ENCODE measurements at regions not wholly inside any gene's neighbourhood (a gene's known extent, or its start where the extent isn't known, plus 50 kb on each side); places are given as distances from the start of the nearest gene placed in this dataset.
"Not testable (repeated sequence)": the region's sequence is repeated elsewhere in the genome, so short reads cannot be mapped to it uniquely, and the experiment has no call there.

GRCh38 chr14:58755031-58755925, 117.5 kb downstream of the DACT1 start:
- DNase-seq: no peak

DNA sequence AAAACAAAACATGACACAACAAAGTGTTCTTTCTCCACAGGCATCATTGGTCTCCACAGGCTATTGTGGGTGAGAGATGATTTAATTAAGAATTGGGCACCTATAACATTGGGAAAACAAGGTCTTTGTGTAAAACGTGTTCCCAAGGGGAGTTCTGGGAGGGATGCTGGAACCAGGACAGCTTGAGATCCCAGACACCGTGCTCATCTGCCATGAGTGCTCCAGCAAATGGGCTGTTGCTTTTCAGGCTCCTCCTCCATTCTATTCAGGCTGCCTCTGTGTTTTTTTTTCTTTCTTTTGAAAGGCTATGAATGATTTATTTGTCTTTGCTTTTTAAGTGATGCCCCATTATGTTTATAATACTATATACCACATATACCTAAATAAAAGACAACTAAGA, 122.4 kb downstream of the DACT1 start:
- no peak for DNase-seq

GRCh38 chr14:58762629-58763028, 124.9 kb downstream of the DACT1 start:
- DNase-seq: no peak

DNA sequence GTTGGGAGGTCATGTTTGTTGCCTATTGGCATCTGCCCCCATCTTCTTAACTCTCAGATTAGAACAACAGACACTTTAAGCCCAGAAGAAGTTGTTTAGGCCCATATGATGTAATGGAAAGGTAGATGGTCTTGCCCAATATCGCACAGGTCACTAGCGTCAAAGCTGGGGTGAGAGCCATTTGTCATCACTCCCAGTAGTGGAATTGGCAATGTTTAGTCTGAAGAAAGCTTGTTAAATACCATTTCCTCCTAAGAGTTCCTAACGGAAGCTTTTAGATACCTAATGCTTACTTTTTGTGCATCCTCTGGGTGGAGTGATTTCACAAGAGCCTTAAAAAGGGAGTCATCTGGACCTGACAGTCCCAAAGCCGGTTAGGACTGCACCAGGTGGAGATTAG, 125.4 kb downstream of the DACT1 start:
- no peak for DNase-seq

DNA sequence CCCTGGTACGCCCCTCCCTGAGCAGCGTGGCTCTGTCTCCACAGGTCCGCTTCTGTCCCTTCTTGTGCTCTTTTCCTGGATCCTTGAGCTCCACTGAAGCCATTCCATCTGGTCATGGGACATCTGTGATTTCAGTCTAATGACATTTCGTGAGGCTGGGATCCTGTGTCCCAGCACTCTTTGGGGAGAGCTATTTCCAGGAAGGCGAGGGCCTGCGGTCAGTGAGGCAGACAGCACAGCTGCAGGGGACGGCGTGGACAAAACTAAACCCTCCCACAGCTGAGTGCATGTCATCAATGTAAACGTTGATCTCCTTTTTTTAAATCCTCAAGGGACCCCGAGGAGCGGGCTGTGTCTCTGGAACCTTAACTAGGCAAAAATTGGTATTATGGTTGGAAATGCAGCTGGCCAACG, 127.7 kb downstream of the DACT1 start:
- DNase-seq: no peak

- no peak for DNase-seq
These were observed 128.1 kb downstream of the DACT1 start for GRCh38 chr14:58765843-58766242.

DNA sequence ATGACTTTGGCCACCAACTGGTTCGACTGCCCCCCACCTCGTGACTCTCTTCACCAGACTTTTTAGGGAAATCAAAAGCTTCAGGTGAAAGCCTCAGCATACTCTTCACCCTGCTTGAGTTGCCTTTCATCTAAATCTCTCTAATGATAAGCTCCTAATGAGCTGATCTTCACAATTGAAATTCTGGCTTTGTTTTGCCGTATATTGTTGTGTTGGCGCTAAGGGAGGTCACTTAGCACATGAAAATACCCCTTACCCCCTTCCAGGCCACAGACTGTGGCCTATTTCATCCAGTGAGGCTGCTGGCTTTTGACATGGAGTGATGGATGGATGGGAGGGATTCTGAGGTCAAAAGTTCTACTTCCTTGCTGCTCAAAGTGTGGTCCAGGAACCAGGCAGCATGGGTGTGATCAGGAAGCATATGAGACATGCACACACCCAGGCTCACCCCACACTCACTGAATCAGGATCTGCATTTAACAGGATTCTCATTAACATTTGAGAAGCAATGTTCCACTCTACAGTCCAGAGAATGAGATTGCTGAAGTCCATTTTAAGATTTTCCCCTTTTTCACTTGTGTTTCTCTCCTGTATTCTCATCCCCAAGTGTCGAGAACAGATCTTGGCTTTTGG, 131.4 kb downstream of the DACT1 start:
- DNase-seq: no peak

- no peak for DNase-seq
These were observed 132.0 kb downstream of the DACT1 start for GRCh38 chr14:58769771-58770170.

- no peak for DNase-seq
These were observed 132.8 kb downstream of the DACT1 start for GRCh38 chr14:58770491-58770982.

DNA sequence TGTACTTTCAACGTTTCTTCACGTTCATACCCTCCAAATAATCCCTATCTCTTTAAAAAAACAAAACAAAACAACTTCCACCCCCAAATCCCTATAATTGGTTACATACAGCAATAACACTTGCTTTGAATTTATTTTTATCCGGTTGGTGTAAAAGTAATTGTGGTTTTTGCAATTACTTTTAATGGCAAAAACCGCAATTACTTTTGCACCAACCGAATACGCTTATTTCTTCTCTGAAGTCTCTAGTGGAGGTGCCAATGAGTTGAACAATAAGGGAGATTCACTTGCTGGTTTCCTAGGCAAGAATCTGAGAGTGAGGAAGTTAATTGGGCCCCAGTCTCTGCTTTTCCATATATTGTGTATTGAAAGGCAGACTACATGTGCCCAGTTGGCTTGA, 133.3 kb downstream of the DACT1 start:
- DNase-seq: no peak

GRCh38 chr14:58772116-58772515, 134.4 kb downstream of the DACT1 start:
- DNase-seq: no peak

- no peak for DNase-seq
These were observed 135.2 kb downstream of the DACT1 start for GRCh38 chr14:58772794-58773620.

DNA sequence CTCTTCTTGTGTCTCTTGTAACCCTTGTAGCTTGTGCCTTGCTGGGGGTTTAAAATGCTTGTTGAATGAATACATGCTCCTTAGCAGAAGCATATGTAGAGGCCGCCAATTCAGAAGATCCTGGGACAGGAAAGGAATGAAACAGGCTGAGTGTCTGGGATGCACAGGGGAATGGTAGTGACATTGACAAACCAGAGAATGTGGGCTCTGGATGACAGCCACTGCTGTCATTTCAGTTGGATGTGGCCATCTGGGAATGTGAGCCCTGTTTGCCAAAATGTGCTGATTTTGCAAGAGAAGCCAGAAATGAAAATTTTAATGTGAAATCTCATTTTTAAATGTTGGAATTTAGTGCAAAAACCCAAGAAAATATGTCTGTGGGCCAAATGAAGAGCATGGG, 136.8 kb downstream of the DACT1 start:
- no peak for DNase-seq

DNA sequence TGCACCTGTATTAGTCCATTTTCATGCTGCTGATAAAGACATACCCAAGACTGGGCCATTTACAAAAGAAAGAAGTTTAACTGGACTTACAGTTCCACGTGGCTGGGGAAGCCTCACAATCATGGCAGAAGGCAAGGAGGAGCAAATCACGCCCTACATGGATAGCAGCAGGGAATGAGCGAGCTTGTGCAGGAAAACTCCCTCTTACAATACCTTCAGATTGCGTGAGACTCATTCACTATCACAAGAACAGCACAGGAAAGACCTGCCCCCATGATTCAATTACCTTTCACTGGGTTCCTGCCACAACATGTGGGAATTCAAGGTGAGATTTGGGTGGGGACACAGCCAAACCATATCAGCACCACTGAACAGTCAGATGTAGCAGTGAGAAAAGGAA, 137.4 kb downstream of the DACT1 start:
- not testable (repeated sequence) for DNase-seq

DNA sequence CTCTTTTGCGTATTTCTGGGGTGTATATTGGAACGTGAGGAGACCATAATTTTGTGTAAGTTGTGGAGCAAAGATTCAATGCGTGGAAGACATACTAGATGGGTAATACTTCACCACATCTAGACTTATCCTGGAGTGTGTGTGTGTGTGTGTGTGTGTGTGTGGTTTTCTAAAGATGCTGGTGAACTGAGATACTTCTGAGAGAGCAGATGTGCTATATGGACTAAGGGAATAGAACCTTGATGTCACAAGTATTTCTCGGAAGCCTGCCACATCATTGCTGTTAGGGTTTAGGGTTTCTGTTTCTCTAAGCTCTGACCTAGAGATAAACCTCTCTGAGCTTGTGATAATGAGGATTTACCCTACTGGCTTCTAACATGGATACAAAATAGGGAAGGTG, 138.8 kb downstream of the DACT1 start:
- DNase-seq: no peak

DNA sequence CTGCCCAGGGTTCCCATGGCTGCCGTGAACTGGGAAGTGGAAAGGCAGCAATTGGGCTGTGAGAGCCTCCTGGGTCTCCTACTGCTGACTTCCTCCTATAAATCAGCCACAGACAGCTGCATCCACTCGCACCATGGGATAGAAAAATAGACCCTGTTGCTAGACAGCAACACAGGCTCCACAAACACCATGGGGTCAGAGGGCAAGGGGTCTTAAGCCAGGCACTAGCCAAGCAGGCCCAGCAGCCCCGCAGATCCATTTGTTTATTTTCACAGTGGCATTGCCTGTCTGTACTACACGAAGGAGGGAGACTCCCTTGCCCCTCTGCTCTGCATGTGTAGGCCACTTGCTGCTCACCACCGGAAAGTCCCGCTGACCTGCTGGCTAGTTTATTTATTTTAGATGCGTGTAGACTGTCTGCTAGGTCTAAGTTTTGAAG, 139.8 kb downstream of the DACT1 start:
- DNase-seq: no peak

- DNase-seq: no peak
These were observed 140.4 kb downstream of the DACT1 start for GRCh38 chr14:58778202-58778601.

DNA sequence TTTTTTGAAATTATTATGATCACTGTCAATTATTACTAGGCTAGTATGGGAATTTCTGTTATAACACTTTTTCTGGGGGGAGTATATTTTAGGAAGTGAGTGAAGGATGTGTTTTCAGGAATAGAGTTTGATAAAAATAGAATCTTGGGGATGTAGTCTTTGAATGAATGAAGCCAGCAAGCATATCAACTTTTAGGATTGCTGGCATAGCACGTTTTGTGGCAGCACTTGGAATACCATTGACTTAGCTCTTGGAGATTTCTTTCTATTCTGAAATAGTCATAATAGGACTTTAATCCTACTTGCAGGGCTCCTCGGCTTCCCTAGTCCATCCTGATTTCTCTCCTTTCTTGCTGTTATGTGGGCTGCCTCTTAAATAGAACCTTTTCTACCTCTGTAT, 141.6 kb downstream of the DACT1 start:
- DNase-seq: no peak

- no peak for DNase-seq
These were observed 142.4 kb downstream of the DACT1 start for GRCh38 chr14:58780185-58780584.

GRCh38 chr14:58780605-58781004, 142.8 kb downstream of the DACT1 start:
- DNase-seq: no peak

GRCh38 chr14:58782011-58782410, 144.2 kb downstream of the DACT1 start:
- no peak for DNase-seq

DNA sequence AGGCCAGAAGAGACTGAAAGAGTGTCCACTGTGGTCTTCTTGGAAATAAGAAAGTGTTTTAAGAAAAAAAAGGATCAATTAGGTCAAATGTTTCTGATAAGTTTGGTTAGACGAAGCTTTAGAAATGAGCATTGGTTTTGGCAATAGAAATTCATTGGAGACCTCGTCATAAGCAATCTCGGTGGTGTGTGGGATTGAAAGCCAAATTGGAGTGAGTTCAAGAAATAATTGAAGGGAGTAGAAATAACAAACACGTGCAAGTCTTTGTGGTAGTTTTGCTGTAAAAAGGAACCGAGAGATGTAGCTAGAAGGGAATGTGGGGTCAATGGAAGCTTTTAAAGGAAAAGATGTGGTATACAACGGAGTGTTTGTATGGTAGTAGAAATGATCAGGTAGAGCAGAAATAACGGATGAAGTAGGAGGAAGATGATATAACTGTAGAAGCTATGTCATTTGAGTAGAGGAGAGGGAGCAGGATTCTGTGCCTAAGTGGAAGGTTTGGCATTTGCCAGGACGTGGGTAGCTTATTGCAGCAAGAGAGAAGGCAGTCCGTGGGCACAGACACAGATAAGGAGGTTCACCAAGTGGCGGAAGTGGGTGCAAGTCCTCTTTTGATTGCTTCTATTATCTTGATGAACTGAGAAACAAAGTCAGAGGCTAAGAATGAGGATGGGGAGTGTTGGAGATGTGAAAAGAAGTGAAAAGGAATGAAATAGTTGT, 146.2 kb downstream of the DACT1 start:
- no peak for DNase-seq

- no peak for DNase-seq
These were observed 147.2 kb downstream of the DACT1 start for GRCh38 chr14:58784931-58785330.

Measured in CD4-positive, alpha-beta T cell treated with Interleukin-12 subunit alpha and Interleukin-12 subunit beta, for 1 hour (primary cell).